GM06990 (cell line): ENCODE measurements at regions not wholly inside any gene's neighbourhood (a gene's known extent, or its start where the extent isn't known, plus 50 kb on each side); places are given as distances from the start of the nearest gene placed in this dataset.

ENCODE experiments used
- DNase-seq: peaks from one replicate; pipeline ENCODE4 v3.0.0-alpha.2; 2011; ENCODE audit not compliant: insufficient read length; ENCODE audit errors: extremely low read depth
- H3K27me3 ChIP-seq: replicated peaks from 2 replicates; pipeline ENCODE4 v1.6.0; 2011; ENCODE audit warnings: low read length; ENCODE audit not compliant: control insufficient read depth, insufficient read depth
- H3K36me3 ChIP-seq: 2 replicates; pipeline ENCODE4 v1.5.1; 2011; ENCODE audit warnings: low read length; ENCODE audit not compliant: control insufficient read depth, insufficient read depth
- H3K4me3 ChIP-seq: replicated peaks from 2 replicates; pipeline ENCODE4 v1.5.1; 2011; ENCODE audit warnings: low read depth, mild to moderate bottlenecking, control low read depth, low read length
- TF ChIP-seq, protein P1 (sequence below): IDR thresholded peaks from 2 replicates; pipeline ENCODE4 v1.5.1; 2011; ENCODE audit warnings: low read length, control low read depth, mild to moderate bottlenecking, inconsistent platforms; ENCODE audit not compliant: insufficient read depth, poor library complexity, severe bottlenecking

- Histone ChIP-seq H3K4me3 (no peak overlapping the region), H3K36me3 (no peaks in the 10 kb centered on the region), H3K27me3 (no peaks in the 10 kb centered on the region)
- TF ChIP-seq, protein P1, sequence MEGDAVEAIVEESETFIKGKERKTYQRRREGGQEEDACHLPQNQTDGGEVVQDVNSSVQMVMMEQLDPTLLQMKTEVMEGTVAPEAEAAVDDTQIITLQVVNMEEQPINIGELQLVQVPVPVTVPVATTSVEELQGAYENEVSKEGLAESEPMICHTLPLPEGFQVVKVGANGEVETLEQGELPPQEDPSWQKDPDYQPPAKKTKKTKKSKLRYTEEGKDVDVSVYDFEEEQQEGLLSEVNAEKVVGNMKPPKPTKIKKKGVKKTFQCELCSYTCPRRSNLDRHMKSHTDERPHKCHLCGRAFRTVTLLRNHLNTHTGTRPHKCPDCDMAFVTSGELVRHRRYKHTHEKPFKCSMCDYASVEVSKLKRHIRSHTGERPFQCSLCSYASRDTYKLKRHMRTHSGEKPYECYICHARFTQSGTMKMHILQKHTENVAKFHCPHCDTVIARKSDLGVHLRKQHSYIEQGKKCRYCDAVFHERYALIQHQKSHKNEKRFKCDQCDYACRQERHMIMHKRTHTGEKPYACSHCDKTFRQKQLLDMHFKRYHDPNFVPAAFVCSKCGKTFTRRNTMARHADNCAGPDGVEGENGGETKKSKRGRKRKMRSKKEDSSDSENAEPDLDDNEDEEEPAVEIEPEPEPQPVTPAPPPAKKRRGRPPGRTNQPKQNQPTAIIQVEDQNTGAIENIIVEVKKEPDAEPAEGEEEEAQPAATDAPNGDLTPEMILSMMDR: no peak
- DNase-seq: no peak
Observed at GRCh38 chr13:88086577-88086976, 415.4 kb downstream of the SLITRK5 start.

DNA sequence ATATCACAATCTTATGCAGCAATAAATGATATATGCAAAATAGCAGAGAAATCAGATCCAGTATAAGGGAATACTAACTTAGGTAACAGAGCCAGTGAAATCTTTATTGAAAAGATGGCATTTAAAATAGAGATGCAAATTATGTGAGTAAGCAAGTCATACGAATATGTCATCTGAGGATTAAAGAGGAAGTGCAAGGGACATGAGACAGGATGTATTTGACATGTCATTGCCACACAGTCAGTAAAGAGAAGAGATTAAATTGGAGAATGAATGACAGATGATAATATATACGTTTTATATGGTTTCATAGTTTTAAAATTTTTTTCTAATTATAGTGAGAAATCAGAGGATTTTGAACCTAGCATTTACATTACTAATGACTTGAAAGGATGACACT lies 426.4 kb downstream of the SLITRK5 start:
- no peak for DNase-seq
- Histone ChIP-seq H3K36me3 (no peaks in the 10 kb centered on the region), H3K4me3 (no peak overlapping the region), H3K27me3 (no peaks in the 10 kb centered on the region)
- TF ChIP-seq, protein P1: no peak

DNA sequence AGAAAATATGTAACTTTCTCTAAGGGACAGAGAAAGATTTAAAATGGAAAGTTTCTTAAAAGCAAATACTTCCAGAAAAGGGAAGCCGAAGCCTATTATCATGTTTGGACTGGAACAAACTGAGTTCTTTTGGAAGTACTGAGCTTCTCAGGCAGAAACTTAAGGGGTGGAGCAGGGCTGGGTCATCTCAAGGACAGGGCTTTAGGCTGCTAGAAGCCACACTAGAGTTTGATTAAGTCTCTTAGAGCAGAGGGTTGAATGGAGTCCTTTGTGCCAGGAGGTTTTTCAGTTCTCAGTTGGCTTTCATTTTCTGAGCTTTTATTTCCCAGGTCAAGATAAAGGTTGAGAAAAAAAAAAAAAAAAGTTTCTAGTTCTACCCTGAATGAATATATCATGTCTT lies 432.7 kb downstream of the SLITRK5 start:
- no peak overlapping the region for H3K4me3 ChIP-seq
- H3K27me3 ChIP-seq: no peaks in the 10 kb centered on the region
- no peak for DNase-seq
- no peaks in the 10 kb centered on the region for H3K36me3 ChIP-seq
- TF ChIP-seq, protein P1: no peak

GRCh38 chr13:88104576-88104975 lies 433.4 kb downstream of the SLITRK5 start:
- no peak for DNase-seq
- H3K27me3 ChIP-seq: no peaks in the 10 kb centered on the region
- H3K36me3 ChIP-seq: no peaks in the 10 kb centered on the region
- TF ChIP-seq, protein P1: no peak
- no peak overlapping the region for H3K4me3 ChIP-seq

GRCh38 chr13:88107570-88107969 lies 436.4 kb downstream of the SLITRK5 start:
- H3K36me3 ChIP-seq: no peaks in the 10 kb centered on the region
- no peaks in the 10 kb centered on the region for H3K27me3 ChIP-seq
- no peak overlapping the region for H3K4me3 ChIP-seq
- TF ChIP-seq, protein P1: no peak
- DNase-seq: no peak

- no peak for DNase-seq
- Histone ChIP-seq H3K36me3 (no peaks in the 10 kb centered on the region), H3K27me3 (no peaks in the 10 kb centered on the region), H3K4me3 (no peak overlapping the region)
- TF ChIP-seq, protein P1: no peak
Observed at GRCh38 chr13:88112526-88112925, 441.4 kb downstream of the SLITRK5 start.
